HEK293T (cell line): ENCODE measurements at regions not wholly inside any gene's neighbourhood (a gene's known extent, or its start where the extent isn't known, plus 50 kb on each side); places are given as distances from the start of the nearest gene placed in this dataset.

Experiments
- CTCF ChIA-PET: fragments of 350-600 bp; formaldehyde crosslinking; extraction: SDS; loops from one replicate; lab custom pipeline; 2021; ENCODE audit warnings: antibody characterized with exemption, inconsistent platforms; lab: Yijun Ruan, JAX
- POLR2A ChIA-PET: fragments of 350-600 bp; formaldehyde crosslinking; extraction: SDS; loops from one replicate; lab custom pipeline; 2020; ENCODE audit warnings: antibody characterized with exemption, inconsistent platforms; lab: Yijun Ruan, JAX
- DNase-seq: peaks from one replicate; pipeline ENCODE4 v3.0.0; 2012; ENCODE audit warnings: mixed read lengths; ENCODE audit errors: extremely low spot score
- ARNT ChIP-seq: fragments of 450-650 bp; IDR thresholded peaks from 2 replicates; pipeline ENCODE4 v1.6.1; 2017; ENCODE audit warnings: mild to moderate bottlenecking
- BHLHE40 ChIP-seq: fragments of 450-650 bp; IDR thresholded peaks from 2 replicates; pipeline ENCODE4 v1.6.1; 2016; ENCODE audit warnings: mild to moderate bottlenecking, moderate library complexity, borderline replicate concordance
- CTBP1 ChIP-seq: fragments of 450-650 bp; IDR thresholded peaks from 2 replicates; pipeline ENCODE4 v1.6.1; 2016; ENCODE audit warnings: borderline replicate concordance
- ELF4 ChIP-seq: fragments of 450-650 bp; IDR thresholded peaks from 2 replicates; pipeline ENCODE4 v1.6.1; 2017; ENCODE audit warnings: antibody characterized with exemption
- FOXA1 ChIP-seq: fragments of 450-650 bp; IDR thresholded peaks from 2 replicates; pipeline ENCODE4 v1.6.1; 2016; ENCODE audit warnings: mild to moderate bottlenecking
- FOXK2 ChIP-seq: fragments of 450-650 bp; IDR thresholded peaks from 2 replicates; pipeline ENCODE4 v1.6.1; 2016; ENCODE audit warnings: mild to moderate bottlenecking
- FOXM1 ChIP-seq: fragments of 450-650 bp; IDR thresholded peaks from 2 replicates; pipeline ENCODE4 v1.6.1; 2017; ENCODE audit warnings: mild to moderate bottlenecking, borderline replicate concordance
- HDGF ChIP-seq: fragments of 450-650 bp; IDR thresholded peaks from 2 replicates; pipeline ENCODE4 v1.6.1; 2017; ENCODE audit warnings: antibody characterized with exemption, borderline replicate concordance
- L3MBTL2 ChIP-seq: fragments of 450-650 bp; conservative IDR thresholded peaks from 2 replicates; pipeline ENCODE4 v1.6.1; 2016; ENCODE audit warnings: mild to moderate bottlenecking
- LEF1 ChIP-seq: fragments of 450-650 bp; IDR thresholded peaks from 2 replicates; pipeline ENCODE4 v1.6.1; 2017; ENCODE audit warnings: mild to moderate bottlenecking, borderline replicate concordance
- NFRKB ChIP-seq: fragments of 450-650 bp; IDR thresholded peaks from 2 replicates; pipeline ENCODE4 v1.6.1; 2016; ENCODE audit warnings: mild to moderate bottlenecking, moderate library complexity
- PKNOX1 ChIP-seq: fragments of 450-650 bp; IDR thresholded peaks from 2 replicates; pipeline ENCODE4 v1.6.1; 2016
- SP1 ChIP-seq: fragments of 450-650 bp; IDR thresholded peaks from 2 replicates; pipeline ENCODE4 v1.6.1; 2017
- SUZ12 ChIP-seq: fragments of 450-650 bp; IDR thresholded peaks from 2 replicates; pipeline ENCODE4 v1.6.1; 2016; ENCODE audit warnings: mild to moderate bottlenecking
- TARDBP ChIP-seq: fragments of 450-650 bp; IDR thresholded peaks from 2 replicates; pipeline ENCODE4 v1.6.1; 2016
- ZNF384 ChIP-seq: fragments of 450-650 bp; IDR thresholded peaks from 2 replicates; pipeline ENCODE4 v1.6.1; 2016

- POLR2A ChIA-PET: no interaction called here
- TF ChIP-seq NFRKB: no peak
- no peak for TF ChIP-seq L3MBTL2
- no peak for TF ChIP-seq ARNT
- no peak for TF ChIP-seq CTBP1
- TF ChIP-seq SP1: no peak
- no peak for TF ChIP-seq ZNF384
- no peak for TF ChIP-seq PKNOX1
- no peak for TF ChIP-seq FOXM1
- TF ChIP-seq BHLHE40: no peak
- TF ChIP-seq ELF4: no peak
- TF ChIP-seq FOXK2: no peak
- no peak for TF ChIP-seq LEF1
- TF ChIP-seq SUZ12: no peak
- TF ChIP-seq TARDBP: no peak
- TF ChIP-seq FOXA1: no peak
- TF ChIP-seq HDGF: no peak
- no peak for DNase-seq
- CTCF ChIA-PET: no interaction called here
Observed at GRCh38 chrX:124282580-124282979, 49.9 kb upstream of the TEX13D start.
